ENCODE measurements at regions not wholly inside any gene's neighbourhood (a gene's known extent, or its start where the extent isn't known, plus 50 kb on each side); places are given as distances from the start of the nearest gene placed in this dataset.

- no peak for DNase-seq (ENCODE audit: low read depth in 1 of 2, low spot score in 1 of 2)
- in situ Hi-C loops (cut with HindIII; ENCODE audit: low pct_unique_long_range_greater_than_20kb, low sequenced_read_pairs), result no loop called here
Observed at GRCh38 chr2:60136913-60137312, 416.5 kb downstream of the BCL11A start.

GRCh38 chr2:60127191-60127590, 426.3 kb downstream of the BCL11A start:
- TF ChIP-seq JUND (IDR thresholded peaks at IDR 0.05; ENCODE audit: low read depth), result no peak
- no peak for DNase-seq (ENCODE audit: low read depth in 1 of 2, low spot score in 1 of 2)
- in situ Hi-C loops (cut with HindIII; ENCODE audit: low pct_unique_long_range_greater_than_20kb, low sequenced_read_pairs), result no loop called here

More at GRCh38 chr2:60136913-60137312, 416.5 kb downstream of the BCL11A start:
- TF ChIP-seq JUND (IDR thresholded peaks at IDR 0.05; ENCODE audit: low read depth), result no peak

- DNase-seq (ENCODE audit: low read depth in 1 of 2, low spot score in 1 of 2), result no peak
- in situ Hi-C loops (cut with HindIII; ENCODE audit: low pct_unique_long_range_greater_than_20kb, low sequenced_read_pairs), result no loop called here
- no peak for TF ChIP-seq JUND (IDR thresholded peaks at IDR 0.05; ENCODE audit: low read depth)
Observed at GRCh38 chr2:60125611-60126426, 427.6 kb downstream of the BCL11A start.

GRCh38 chr2:60119778-60120177, 433.7 kb downstream of the BCL11A start:
- in situ Hi-C loops (cut with HindIII; ENCODE audit: low pct_unique_long_range_greater_than_20kb, low sequenced_read_pairs), result no loop called here
- no peak for TF ChIP-seq JUND (IDR thresholded peaks at IDR 0.05; ENCODE audit: low read depth)
- no peak for DNase-seq (ENCODE audit: low read depth in 1 of 2, low spot score in 1 of 2)

GRCh38 chr2:60118917-60119316, 434.5 kb downstream of the BCL11A start:
- in situ Hi-C loops (cut with HindIII; ENCODE audit: low pct_unique_long_range_greater_than_20kb, low sequenced_read_pairs), result no loop called here
- TF ChIP-seq JUND (IDR thresholded peaks at IDR 0.05; ENCODE audit: low read depth), result no peak
- no peak for DNase-seq (ENCODE audit: low read depth in 1 of 2, low spot score in 1 of 2)

- in situ Hi-C loops (cut with HindIII; ENCODE audit: low pct_unique_long_range_greater_than_20kb, low sequenced_read_pairs), result no loop called here
- DNase-seq (ENCODE audit: low read depth in 1 of 2, low spot score in 1 of 2), result no peak
- TF ChIP-seq JUND (IDR thresholded peaks at IDR 0.05; ENCODE audit: low read depth), result no peak
Observed at GRCh38 chr2:60118061-60118460, 435.4 kb downstream of the BCL11A start.

- in situ Hi-C loops (cut with HindIII; ENCODE audit: low pct_unique_long_range_greater_than_20kb, low sequenced_read_pairs), result no loop called here
- no peak for DNase-seq (ENCODE audit: low read depth in 1 of 2, low spot score in 1 of 2)
- TF ChIP-seq JUND (IDR thresholded peaks at IDR 0.05; ENCODE audit: low read depth), result no peak
Observed at GRCh38 chr2:60116161-60116875, 437.1 kb downstream of the BCL11A start.

GRCh38 chr2:60109744-60110143, 443.7 kb downstream of the BCL11A start:
- no peak for TF ChIP-seq JUND (IDR thresholded peaks at IDR 0.05; ENCODE audit: low read depth)
- no peak for DNase-seq (ENCODE audit: low read depth in 1 of 2, low spot score in 1 of 2)
- in situ Hi-C loops (cut with HindIII; ENCODE audit: low pct_unique_long_range_greater_than_20kb, low sequenced_read_pairs), result no loop called here

- no peak for DNase-seq (ENCODE audit: low read depth in 1 of 2, low spot score in 1 of 2)
- TF ChIP-seq JUND (IDR thresholded peaks at IDR 0.05; ENCODE audit: low read depth), result no peak
- in situ Hi-C loops (cut with HindIII; ENCODE audit: low pct_unique_long_range_greater_than_20kb, low sequenced_read_pairs), result no loop called here
Observed at GRCh38 chr2:60106836-60107529, 446.5 kb downstream of the BCL11A start.

GRCh38 chr2:60105906-60106305, 447.5 kb downstream of the BCL11A start:
- no peak for TF ChIP-seq JUND (IDR thresholded peaks at IDR 0.05; ENCODE audit: low read depth)
- in situ Hi-C loops (cut with HindIII; ENCODE audit: low pct_unique_long_range_greater_than_20kb, low sequenced_read_pairs), result no loop called here
- DNase-seq (ENCODE audit: low read depth in 1 of 2, low spot score in 1 of 2), result no peak

- in situ Hi-C loops (cut with HindIII; ENCODE audit: low pct_unique_long_range_greater_than_20kb, low sequenced_read_pairs), result no loop called here
- no peak for TF ChIP-seq JUND (IDR thresholded peaks at IDR 0.05; ENCODE audit: low read depth)
- no peak for DNase-seq (ENCODE audit: low read depth in 1 of 2, low spot score in 1 of 2)
Observed at GRCh38 chr2:60104514-60105505, 448.6 kb downstream of the BCL11A start.

GRCh38 chr2:60100034-60100433, 453.4 kb downstream of the BCL11A start:
- TF ChIP-seq JUND (IDR thresholded peaks at IDR 0.05; ENCODE audit: low read depth), result no peak
- in situ Hi-C loops (cut with HindIII; ENCODE audit: low pct_unique_long_range_greater_than_20kb, low sequenced_read_pairs), result no loop called here
- DNase-seq (ENCODE audit: low read depth in 1 of 2, low spot score in 1 of 2), result no peak
